ENCODE measurements at regions not wholly inside any gene's neighbourhood (a gene's known extent, or its start where the extent isn't known, plus 50 kb on each side); places are given as distances from the start of the nearest gene placed in this dataset.

- TF ChIP-seq, protein P1, sequence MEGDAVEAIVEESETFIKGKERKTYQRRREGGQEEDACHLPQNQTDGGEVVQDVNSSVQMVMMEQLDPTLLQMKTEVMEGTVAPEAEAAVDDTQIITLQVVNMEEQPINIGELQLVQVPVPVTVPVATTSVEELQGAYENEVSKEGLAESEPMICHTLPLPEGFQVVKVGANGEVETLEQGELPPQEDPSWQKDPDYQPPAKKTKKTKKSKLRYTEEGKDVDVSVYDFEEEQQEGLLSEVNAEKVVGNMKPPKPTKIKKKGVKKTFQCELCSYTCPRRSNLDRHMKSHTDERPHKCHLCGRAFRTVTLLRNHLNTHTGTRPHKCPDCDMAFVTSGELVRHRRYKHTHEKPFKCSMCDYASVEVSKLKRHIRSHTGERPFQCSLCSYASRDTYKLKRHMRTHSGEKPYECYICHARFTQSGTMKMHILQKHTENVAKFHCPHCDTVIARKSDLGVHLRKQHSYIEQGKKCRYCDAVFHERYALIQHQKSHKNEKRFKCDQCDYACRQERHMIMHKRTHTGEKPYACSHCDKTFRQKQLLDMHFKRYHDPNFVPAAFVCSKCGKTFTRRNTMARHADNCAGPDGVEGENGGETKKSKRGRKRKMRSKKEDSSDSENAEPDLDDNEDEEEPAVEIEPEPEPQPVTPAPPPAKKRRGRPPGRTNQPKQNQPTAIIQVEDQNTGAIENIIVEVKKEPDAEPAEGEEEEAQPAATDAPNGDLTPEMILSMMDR (IDR thresholded peaks at IDR 0.05) = no peak
- peak in 1 of 2 donors; percentile 70 for TF ChIP-seq POLR2A (IDR thresholded peaks at IDR 0.05)
These were observed 108.1 kb upstream of the STOX2 start for GRCh38 chr4:183797011-183797444.

Data from thyroid gland (tissue), 4 donors.